Upper lobe of right lung (tissue), 1 donor: ENCODE measurements at regions not wholly inside any gene's neighbourhood (a gene's known extent, or its start where the extent isn't known, plus 50 kb on each side); places are given as distances from the start of the nearest gene placed in this dataset.

Source experiments
- ATAC-seq: fragments of 200-7000 bp; cut with Tn5 transposase; one replicate; pipeline ENCODE4 v1.9.1; 2020; ENCODE audit warnings: mild to moderate bottlenecking, moderate library complexity
- DNase-seq: peaks from one replicate; pipeline ENCODE4 v3.0.0-alpha.2; 2020
- H3K27ac ChIP-seq: fragments of 200-600 bp; one replicate; pipeline ENCODE4 v1.8.0; 2022
- H3K27me3 ChIP-seq: fragments of 200-600 bp; one replicate; pipeline ENCODE4 v1.8.0; 2022; ENCODE audit warnings: mild to moderate bottlenecking
- H3K36me3 ChIP-seq: fragments of 200-600 bp; one replicate; pipeline ENCODE4 v1.8.0; 2022
- H3K4me1 ChIP-seq: fragments of 200-600 bp; one replicate; pipeline ENCODE4 v1.8.0; 2022
- H3K4me3 ChIP-seq: fragments of 200-600 bp; one replicate; pipeline ENCODE4 v1.8.0; 2022; ENCODE audit warnings: mild to moderate bottlenecking
- H3K9me3 ChIP-seq: fragments of 200-600 bp; one replicate; pipeline ENCODE4 v1.8.0; 2022
- CTCF ChIP-seq: fragments of 200-600 bp; IDR thresholded peaks from one replicate; pipeline ENCODE4 v1.8.0; 2022; ENCODE audit warnings: antibody characterized with exemption
- intact Hi-C: fragments of 100-400 bp; cut with DNase I; formaldehyde crosslinking; loops from one replicate; pipeline ENCODE4 v1.11.0; 2022
- donor health status: DM: no; HTN: yes; CAD: no; lungs with severe emphysema.

GRCh38 chr1:198463709-198464108 is 76.8 kb downstream of the ATP6V1G3 start:
- Histone ChIP-seq H3K4me3 (no peak overlapping the region), H3K27ac (no peak overlapping the region), H3K9me3 (no peaks in the 10 kb centered on the region), H3K4me1 (no peaks in the 10 kb centered on the region), H3K36me3 (no peaks in the 10 kb centered on the region), H3K27me3 (no peaks in the 10 kb centered on the region)
- TF ChIP-seq CTCF, result no peak
- no peak for DNase-seq
- intact Hi-C loops, result no loop called here
- no peak for ATAC-seq

GRCh38 chr1:198462365-198463019 is 78.0 kb downstream of the ATP6V1G3 start:
- TF ChIP-seq CTCF, result no peak

GRCh38 chr1:198455966-198456365 is 84.5 kb downstream of the ATP6V1G3 start:
- Histone ChIP-seq H3K27me3 (no peaks in the 10 kb centered on the region), H3K27ac (no peak overlapping the region), H3K4me3 (no peak overlapping the region), H3K4me1 (no peaks in the 10 kb centered on the region), H3K9me3 (no peaks in the 10 kb centered on the region), H3K36me3 (no peaks in the 10 kb centered on the region)
- no peak for TF ChIP-seq CTCF
- ATAC-seq (no peak), DNase-seq (no peak)
- intact Hi-C loops, result no loop called here

More at GRCh38 chr1:198462365-198463019, 78.0 kb downstream of the ATP6V1G3 start:
- H3K4me3 ChIP-seq, result no peak overlapping the region
- no peak overlapping the region for H3K27ac ChIP-seq
- DNase-seq (no peak), ATAC-seq (peak; percentile 52)
- intact Hi-C loops, result no loop called here
- H3K9me3 ChIP-seq, result no peaks in the 10 kb centered on the region
- no peaks in the 10 kb centered on the region for H3K4me1 ChIP-seq
- no peaks in the 10 kb centered on the region for H3K36me3 ChIP-seq
- H3K27me3 ChIP-seq, result no peaks in the 10 kb centered on the region

DNA sequence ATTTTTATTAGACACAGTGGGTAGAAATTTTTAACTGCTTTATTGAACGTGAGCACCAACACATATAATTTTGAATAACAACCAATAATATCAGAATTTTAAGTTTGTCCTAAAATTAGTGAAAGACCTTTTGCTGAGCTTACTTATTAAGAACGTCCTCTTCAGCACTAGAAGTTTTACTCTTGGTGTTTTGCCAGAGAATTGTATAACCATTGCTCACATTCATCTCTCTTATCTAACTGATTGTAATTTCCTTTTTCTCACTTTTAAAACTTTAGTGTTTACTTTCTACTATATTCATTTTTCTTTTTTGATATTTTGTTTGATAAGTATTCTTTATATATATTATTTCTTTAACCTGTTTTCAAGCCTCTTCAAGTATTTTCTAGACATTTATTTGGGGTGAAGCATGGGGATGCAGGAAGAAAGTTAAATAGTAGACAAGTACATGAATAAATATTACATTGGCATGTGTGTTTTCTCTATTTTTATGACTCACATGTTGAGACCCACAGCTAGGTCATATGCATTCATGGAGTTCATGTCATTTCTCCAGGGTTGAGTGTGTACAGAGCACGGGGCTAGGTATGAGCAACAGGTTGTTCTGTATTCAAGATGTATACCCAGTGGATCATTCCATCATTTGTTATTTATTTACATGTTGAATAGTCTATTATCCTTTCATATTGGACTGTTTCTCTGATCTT is 90.6 kb downstream of the ATP6V1G3 start:
- intact Hi-C loops, result no loop called here
- H3K27ac ChIP-seq, result peak overlapping the region; percentile 26

DNA sequence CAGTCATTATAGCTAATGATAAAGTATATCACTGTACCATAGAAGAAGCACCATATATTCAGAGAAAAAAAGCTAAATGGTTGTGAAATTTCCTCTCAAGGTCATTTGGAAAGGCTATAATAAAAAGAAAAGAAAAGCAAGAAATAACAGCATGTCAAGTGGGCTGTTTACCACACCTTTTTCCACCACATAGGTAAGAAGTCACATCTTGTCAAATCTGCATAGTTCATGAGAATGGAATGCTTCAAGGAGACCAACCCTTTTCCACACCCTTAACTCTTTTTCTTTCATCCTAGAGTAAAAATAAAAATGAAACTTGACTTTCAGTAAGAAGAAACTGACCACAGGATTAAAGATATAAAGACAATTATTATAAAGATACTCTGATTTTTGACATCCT is 91.2 kb downstream of the ATP6V1G3 start:
- no peak overlapping the region for H3K4me3 ChIP-seq
- no peaks in the 10 kb centered on the region for H3K36me3 ChIP-seq
- H3K27me3 ChIP-seq, result no peaks in the 10 kb centered on the region
- intact Hi-C loops, result no loop called here
- DNase-seq (no peak), ATAC-seq (peak; percentile 84)
- H3K27ac ChIP-seq, result peak overlapping the region; percentile 26
- TF ChIP-seq CTCF, result no peak
- H3K9me3 ChIP-seq, result no peaks in the 10 kb centered on the region
- no peaks in the 10 kb centered on the region for H3K4me1 ChIP-seq

More for the DNA sequence above, 90.6 kb downstream of the ATP6V1G3 start:
- H3K27me3 ChIP-seq, result no peaks in the 10 kb centered on the region
- no peaks in the 10 kb centered on the region for H3K36me3 ChIP-seq
- no peak for TF ChIP-seq CTCF
- H3K9me3 ChIP-seq, result no peaks in the 10 kb centered on the region
- DNase-seq (no peak), ATAC-seq (peak; percentile 63)
- H3K4me3 ChIP-seq, result no peak overlapping the region
- no peaks in the 10 kb centered on the region for H3K4me1 ChIP-seq
